Esophagus muscularis mucosa (tissue), 3 donors: ENCODE measurements at regions not wholly inside any gene's neighbourhood (a gene's known extent, or its start where the extent isn't known, plus 50 kb on each side); places are given as distances from the start of the nearest gene placed in this dataset.

Source experiments
- POLR2A ChIP-seq: fragments of 450-650 bp; IDR thresholded peaks from one replicate; pipeline ENCODE4 v1.6.1; 2017; ENCODE audit warnings: antibody characterized with exemption, moderate library complexity, mild to moderate bottlenecking, low read depth
- TF ChIP-seq, protein P1 (sequence below), 3 experiments: fragments of 200-600 bp in 2 of 3; fragments of 450-650 bp in 1 of 3; sonication (generic) in 2 of 3; IDR thresholded peaks; one replicate each; pipeline ENCODE4 v1.5.1; 2017 to 2019; ENCODE audit warnings: antibody characterized with exemption in 3 of 3, mild to moderate bottlenecking in 2 of 3, moderate library complexity in 1 of 3

DNA sequence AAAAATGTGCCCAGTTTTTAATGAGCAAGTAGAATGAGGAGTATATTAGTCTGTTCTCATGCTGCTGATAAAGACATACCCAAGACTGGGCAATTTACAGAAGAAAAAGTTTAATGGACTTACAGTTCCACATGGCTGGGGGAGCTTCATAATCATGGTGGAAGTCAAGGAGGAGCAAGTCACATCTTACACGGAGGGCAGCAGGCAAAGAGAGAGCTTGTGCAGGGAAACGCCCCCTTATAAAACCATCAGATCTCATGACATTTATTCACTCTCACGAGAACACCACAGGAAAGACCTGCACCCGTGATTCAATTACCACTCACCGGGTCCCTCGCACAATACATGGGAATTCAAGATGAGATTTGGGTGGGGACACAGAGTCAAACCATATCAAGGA is 111.7 kb upstream of the CNTN6 start:
- TF ChIP-seq, protein P1, sequence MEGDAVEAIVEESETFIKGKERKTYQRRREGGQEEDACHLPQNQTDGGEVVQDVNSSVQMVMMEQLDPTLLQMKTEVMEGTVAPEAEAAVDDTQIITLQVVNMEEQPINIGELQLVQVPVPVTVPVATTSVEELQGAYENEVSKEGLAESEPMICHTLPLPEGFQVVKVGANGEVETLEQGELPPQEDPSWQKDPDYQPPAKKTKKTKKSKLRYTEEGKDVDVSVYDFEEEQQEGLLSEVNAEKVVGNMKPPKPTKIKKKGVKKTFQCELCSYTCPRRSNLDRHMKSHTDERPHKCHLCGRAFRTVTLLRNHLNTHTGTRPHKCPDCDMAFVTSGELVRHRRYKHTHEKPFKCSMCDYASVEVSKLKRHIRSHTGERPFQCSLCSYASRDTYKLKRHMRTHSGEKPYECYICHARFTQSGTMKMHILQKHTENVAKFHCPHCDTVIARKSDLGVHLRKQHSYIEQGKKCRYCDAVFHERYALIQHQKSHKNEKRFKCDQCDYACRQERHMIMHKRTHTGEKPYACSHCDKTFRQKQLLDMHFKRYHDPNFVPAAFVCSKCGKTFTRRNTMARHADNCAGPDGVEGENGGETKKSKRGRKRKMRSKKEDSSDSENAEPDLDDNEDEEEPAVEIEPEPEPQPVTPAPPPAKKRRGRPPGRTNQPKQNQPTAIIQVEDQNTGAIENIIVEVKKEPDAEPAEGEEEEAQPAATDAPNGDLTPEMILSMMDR (IDR thresholded peaks at IDR 0.05): no peak
- no peak for TF ChIP-seq POLR2A
